GM12872 (cell line): ENCODE measurements at regions not wholly inside any gene's neighbourhood (a gene's known extent, or its start where the extent isn't known, plus 50 kb on each side); places are given as distances from the start of the nearest gene placed in this dataset.

Experiments
- TF ChIP-seq, protein P1 (sequence below): IDR thresholded peaks from 3 replicates; pipeline ENCODE4 v1.5.1; 2011; ENCODE audit warnings: low read depth, mild to moderate bottlenecking, low read length, moderate library complexity; ENCODE audit not compliant: insufficient read depth

DNA sequence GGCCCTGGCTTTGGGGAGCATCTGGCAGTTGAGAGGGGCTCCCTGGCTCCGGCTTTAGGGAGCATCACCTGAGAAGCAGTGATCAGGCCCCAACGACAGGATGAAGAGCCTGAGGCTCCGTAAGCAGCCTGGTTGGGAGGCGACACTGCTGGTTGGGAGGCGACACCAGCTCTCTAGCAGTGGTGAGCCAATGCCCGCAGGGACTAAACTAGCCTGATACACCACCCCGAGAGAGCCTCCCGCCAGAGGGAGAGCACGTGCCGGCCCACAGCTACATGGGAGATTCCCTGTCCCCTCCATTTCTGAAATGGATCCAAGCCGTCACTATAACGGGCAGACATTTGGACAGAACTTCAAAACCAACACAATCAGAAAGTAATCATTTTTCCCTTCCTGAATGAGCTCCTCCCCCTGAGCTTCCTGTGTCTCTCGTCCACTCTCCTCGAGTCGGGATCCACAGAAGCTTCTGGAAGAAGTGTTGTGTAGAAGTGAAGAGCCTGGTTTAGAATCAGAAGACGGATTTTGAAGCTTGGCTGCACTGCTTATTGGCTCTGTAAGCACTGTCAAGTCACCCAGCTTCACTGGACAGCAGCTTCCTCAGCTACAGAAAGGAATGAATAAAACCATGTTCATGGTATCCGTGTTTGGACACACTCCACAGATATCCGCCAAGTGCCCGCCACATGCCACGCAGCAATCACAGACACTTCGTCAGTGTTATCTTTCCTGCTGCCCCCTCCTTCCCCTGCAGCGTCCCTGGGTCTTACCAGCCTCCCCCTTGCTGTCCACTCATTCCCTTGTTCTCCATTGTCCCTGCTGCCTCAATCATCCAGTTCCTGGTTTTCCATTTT is 199.6 kb downstream of the TTLL2 start:
- TF ChIP-seq, protein P1, sequence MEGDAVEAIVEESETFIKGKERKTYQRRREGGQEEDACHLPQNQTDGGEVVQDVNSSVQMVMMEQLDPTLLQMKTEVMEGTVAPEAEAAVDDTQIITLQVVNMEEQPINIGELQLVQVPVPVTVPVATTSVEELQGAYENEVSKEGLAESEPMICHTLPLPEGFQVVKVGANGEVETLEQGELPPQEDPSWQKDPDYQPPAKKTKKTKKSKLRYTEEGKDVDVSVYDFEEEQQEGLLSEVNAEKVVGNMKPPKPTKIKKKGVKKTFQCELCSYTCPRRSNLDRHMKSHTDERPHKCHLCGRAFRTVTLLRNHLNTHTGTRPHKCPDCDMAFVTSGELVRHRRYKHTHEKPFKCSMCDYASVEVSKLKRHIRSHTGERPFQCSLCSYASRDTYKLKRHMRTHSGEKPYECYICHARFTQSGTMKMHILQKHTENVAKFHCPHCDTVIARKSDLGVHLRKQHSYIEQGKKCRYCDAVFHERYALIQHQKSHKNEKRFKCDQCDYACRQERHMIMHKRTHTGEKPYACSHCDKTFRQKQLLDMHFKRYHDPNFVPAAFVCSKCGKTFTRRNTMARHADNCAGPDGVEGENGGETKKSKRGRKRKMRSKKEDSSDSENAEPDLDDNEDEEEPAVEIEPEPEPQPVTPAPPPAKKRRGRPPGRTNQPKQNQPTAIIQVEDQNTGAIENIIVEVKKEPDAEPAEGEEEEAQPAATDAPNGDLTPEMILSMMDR: no peak

DNA sequence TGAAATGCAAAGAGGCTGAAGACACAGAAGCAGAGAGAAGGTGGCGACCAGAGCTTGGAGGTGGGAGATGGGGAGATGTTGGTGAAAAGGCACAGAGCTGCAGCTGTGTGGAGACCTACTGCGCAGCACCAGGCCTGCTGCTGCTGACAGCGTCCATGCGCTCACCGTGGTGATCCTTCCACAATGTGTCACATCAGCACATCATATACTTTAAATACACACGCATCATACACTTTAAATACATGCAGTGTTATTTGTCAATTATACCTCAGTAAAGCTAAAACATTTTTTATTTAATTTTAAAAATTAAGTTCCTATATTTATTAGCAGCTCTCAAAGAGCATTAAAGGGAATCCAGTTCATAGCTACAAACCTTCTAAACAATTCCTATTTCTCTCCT is 200.9 kb downstream of the TTLL2 start:
- TF ChIP-seq, protein P1: no peak

DNA sequence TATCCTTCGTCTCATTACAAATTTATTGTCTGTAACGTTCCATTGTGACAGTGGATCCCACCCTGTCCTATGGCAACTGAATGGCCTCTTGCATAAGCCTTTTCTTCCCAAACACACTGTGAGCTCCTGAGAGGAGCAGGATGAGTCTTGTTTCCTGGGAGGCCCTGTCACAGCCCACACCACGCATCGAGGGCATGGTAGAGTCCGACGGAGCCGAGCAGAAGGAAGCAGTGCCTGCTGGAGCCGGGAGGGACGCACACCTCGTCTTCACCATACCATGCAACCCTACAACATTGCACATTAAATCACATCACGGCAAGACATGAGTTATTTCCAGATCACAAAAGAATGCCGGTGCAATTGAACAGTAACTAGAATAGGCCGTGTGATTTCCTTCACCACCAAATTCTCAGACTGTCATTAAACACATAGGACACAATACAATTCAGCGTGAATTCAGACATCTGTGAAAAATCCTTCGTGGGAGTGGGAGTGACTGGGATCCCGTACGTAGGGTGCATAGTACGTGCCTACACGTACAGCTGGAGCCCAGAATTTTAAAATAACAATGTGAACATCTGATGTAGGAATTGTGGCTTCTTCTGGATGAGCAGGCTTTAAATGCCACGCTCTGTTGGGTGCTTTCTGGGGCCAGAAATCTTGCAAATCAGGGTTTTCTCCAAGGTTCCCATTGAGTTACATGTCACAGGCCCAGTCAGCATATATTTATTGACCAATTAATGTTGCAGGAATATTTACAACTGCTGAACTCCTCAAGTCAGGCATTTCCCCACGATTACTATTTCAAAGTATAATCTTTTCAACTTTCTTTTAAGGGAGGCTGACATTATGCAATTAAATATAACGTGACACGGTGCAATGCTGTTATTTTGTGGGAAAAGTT is 201.8 kb downstream of the TTLL2 start:
- TF ChIP-seq, protein P1: no peak

DNA sequence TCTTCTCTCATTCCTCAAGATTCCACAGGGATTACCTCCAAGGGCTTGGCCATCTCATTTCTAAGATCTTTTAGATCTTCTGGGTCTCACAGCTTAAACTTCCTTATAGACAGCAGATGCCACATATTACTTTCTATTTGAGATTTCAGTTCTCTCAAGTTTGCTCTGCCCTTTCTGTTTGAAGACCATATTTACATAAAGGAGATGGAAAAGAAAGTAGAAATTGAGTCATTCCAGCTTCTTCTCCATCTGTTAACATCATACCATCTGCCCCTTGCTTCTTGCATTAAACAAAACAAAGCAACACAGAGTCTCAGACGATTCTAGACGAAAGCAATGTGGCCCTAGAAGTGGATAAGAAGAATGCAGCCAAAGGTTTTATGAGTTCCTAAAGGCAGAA is 203.4 kb downstream of the TTLL2 start:
- TF ChIP-seq, protein P1: no peak

DNA sequence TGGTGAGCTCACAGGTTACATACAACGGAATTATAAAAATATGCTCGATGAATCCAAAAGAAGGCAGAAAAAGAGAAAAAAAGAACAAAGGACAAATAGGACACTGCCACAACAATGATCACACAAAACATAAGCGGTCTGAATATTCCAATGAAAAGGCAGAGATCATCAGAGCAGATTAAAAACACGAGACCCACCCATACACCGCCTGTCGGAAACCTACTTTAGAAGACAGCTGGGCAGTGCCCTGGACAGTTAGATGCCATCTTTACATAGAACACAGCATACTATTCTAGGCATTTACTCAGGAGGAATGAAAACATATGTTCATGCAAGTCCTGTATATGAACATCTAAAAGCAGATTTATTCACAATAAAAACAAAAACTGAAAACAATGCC is 204.1 kb downstream of the TTLL2 start:
- TF ChIP-seq, protein P1: no peak

DNA sequence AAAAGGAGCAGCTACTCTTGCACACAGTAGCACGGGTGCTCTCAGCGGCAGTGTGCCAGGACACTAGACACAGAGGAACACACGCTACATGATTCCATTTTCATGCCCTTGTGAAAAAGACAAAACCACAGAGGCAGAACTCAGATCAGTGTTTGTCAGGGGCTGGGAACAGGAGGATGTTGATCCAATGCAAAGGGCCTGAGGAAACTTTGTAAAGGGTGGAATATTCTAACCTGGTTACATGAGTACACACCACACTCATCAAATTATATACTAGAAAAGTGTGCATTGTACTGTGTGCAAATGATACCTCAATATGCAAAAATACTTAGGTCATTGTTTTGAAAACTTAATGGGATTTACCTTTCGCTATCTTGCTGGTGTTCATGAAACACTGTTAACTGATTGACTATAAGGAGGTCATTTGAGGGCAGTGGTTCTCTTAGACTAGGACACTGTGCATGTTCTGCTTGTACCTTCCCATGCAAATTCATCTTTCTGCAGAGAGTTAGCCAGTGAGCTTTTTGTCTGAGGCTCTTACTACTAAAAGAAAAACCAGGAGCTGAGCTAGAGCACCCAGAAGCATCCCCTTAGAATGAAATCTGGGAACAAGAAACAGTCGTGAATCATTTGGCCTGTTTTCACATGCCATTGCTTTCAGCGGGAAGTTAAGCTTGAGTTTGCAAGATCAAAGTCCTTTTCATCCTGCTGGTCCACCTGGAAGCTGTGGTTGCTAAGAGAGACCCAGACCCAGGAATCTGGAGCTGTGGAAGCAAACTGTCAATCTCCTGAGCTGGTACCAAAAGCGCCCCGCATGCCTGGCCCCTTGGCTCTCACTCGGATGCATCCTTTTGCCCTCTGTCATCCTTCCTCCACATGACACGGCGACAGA is 204.8 kb downstream of the TTLL2 start:
- TF ChIP-seq, protein P1: no peak
